SK-N-SH (cell line): ENCODE measurements at regions not wholly inside any gene's neighbourhood (a gene's known extent, or its start where the extent isn't known, plus 50 kb on each side); places are given as distances from the start of the nearest gene placed in this dataset.

Experiments used
- CTCF ChIA-PET: fragments of 300-600, 350-600 bp; formaldehyde crosslinking; extraction: SDS; loops from one replicate; lab custom pipeline; 2021; lab: Yijun Ruan, JAX
- POLR2A ChIA-PET: fragments of 350-600 bp; sonication (Branson Sonifier 250); formaldehyde crosslinking; extraction: SDS; loops from one replicate; lab custom pipeline; 2020; ENCODE audit warnings: antibody characterized with exemption, inconsistent platforms; lab: Yijun Ruan, JAX
- DNase-seq: peaks from one replicate; pipeline ENCODE4 v3.0.0; 2012
- H2AFZ ChIP-seq: fragments of 200-600 bp; sonication (generic); 2 replicates; pipeline ENCODE4 v1.8.1; 2016; ENCODE audit warnings: antibody characterized with exemption, mild to moderate bottlenecking, low read depth
- H3F3A ChIP-seq: fragments of 200-600 bp; sonication (generic); replicated peaks from 2 replicates; pipeline ENCODE3; 2016; ENCODE audit warnings: antibody characterized with exemption, mild to moderate bottlenecking; ENCODE audit not compliant: insufficient read depth
- H3K27ac ChIP-seq, 2 experiments: fragments of 200-500 bp in 1 of 2; fragments of 200-600 bp in 1 of 2; sonication (Bioruptor generic) in 1 of 2; sonication (generic), shearing (Covaris generic) in 1 of 2; 2 replicates each; pipeline versions ENCODE4 v1.5.1 to v1.6.1; 2014 to 2016; ENCODE audit warnings: low read depth in 2 of 2, inconsistent platforms in 1 of 2, low read length in 1 of 2, mild to moderate bottlenecking in 1 of 2, mixed read lengths in 1 of 2
- H3K27me3 ChIP-seq: fragments of 200-600 bp; sonication (generic), shearing (Covaris generic); 2 replicates; pipeline ENCODE4 v1.6.1; 2016; ENCODE audit warnings: mixed run types; ENCODE audit not compliant: insufficient read depth
- H3K36me3 ChIP-seq, 2 experiments: fragments of 200-500 bp in 1 of 2; fragments of 200-600 bp in 1 of 2; sonication (Bioruptor generic) in 1 of 2; sonication (generic) in 1 of 2; replicated peaks in 1 of 2; 2 replicates each; pipeline versions ENCODE3 to v1.5.1; 2014 to 2016; ENCODE audit warnings: low read length in 1 of 2, mild to moderate bottlenecking in 1 of 2; ENCODE audit not compliant: insufficient read depth in 2 of 2, control insufficient read depth in 1 of 2
- H3K4me1 ChIP-seq, 2 experiments: fragments of 200-500 bp in 1 of 2; fragments of 200-600 bp in 1 of 2; sonication (Bioruptor generic) in 1 of 2; sonication (generic), shearing (Covaris generic) in 1 of 2; 2 replicates each; pipeline versions ENCODE4 v1.5.1 to v1.6.1; 2014 to 2016; ENCODE audit warnings: low read depth in 1 of 2, low read length in 1 of 2, mixed run types in 1 of 2; ENCODE audit not compliant: insufficient read depth in 2 of 2, control insufficient read depth in 1 of 2
- H3K4me2 ChIP-seq: fragments of 200-600 bp; sonication (generic), shearing (Covaris generic); 2 replicates; pipeline ENCODE4 v1.6.1; 2017; ENCODE audit warnings: mixed run types
- H3K4me3 ChIP-seq, 2 experiments: fragments of 200-500 bp in 1 of 2; fragments of 200-600 bp in 1 of 2; sonication (Bioruptor generic) in 1 of 2; sonication (generic), shearing (Covaris generic) in 1 of 2; 2 replicates each; pipeline versions ENCODE4 v1.5.1 to v1.8.1; 2014 to 2016; ENCODE audit warnings: low read depth in 2 of 2, inconsistent platforms in 1 of 2, low read length in 1 of 2, mild to moderate bottlenecking in 1 of 2, mixed read lengths in 1 of 2, moderate library complexity in 1 of 2
- H3K79me2 ChIP-seq: fragments of 200-600 bp; sonication (generic); 2 replicates; pipeline ENCODE4 v1.8.1; 2017; ENCODE audit warnings: mild to moderate bottlenecking; ENCODE audit not compliant: insufficient read depth
- H3K9ac ChIP-seq: fragments of 200-600 bp; sonication (generic); 2 replicates; pipeline ENCODE4 v1.6.1; 2017; ENCODE audit warnings: mixed run types
- H3K9me2 ChIP-seq: fragments of 200-600 bp; sonication (generic); 2 replicates; pipeline ENCODE4 v1.6.1; 2017; ENCODE audit warnings: mixed run types
- H3K9me3 ChIP-seq: fragments of 200-600 bp; sonication (generic); 2 replicates; pipeline ENCODE4 v1.6.1; 2017; ENCODE audit warnings: mixed run types, mild to moderate bottlenecking, moderate library complexity
- H4K20me1 ChIP-seq: fragments of 200-600 bp; sonication (generic); 2 replicates; pipeline ENCODE4 v1.6.1; 2017; ENCODE audit warnings: mild to moderate bottlenecking, mixed run types; ENCODE audit not compliant: insufficient read depth
- CTCF ChIP-seq: fragments of 200-600 bp; sonication (generic); IDR thresholded peaks from 2 replicates; pipeline ENCODE4 v1.6.1; 2017; ENCODE audit warnings: antibody characterized with exemption, mild to moderate bottlenecking, moderate library complexity
- EZH2phosphoT487 ChIP-seq: fragments of 200-600 bp; sonication (generic); IDR thresholded peaks from 2 replicates; pipeline ENCODE4 v1.6.1; 2017; ENCODE audit warnings: low read depth, mixed run types, mild to moderate bottlenecking, antibody characterized with exemption, moderate library complexity, borderline replicate concordance
- FOXM1 ChIP-seq: IDR thresholded peaks from 2 replicates; pipeline ENCODE4 v1.4.0; 2012; ENCODE audit warnings: low read depth, mild to moderate bottlenecking
- NRF1 ChIP-seq: IDR thresholded peaks from 2 replicates; pipeline ENCODE4 v1.6.1; 2012; ENCODE audit warnings: low read depth, mild to moderate bottlenecking, low read length
- POLR2AphosphoS5 ChIP-seq: IDR thresholded peaks from 2 replicates; pipeline ENCODE4 v1.6.1; 2012; ENCODE audit warnings: low read depth, low read length
- RAD21 ChIP-seq: IDR thresholded peaks from 2 replicates; pipeline ENCODE4 v1.6.1; 2012; ENCODE audit warnings: mild to moderate bottlenecking, low read length
- REST ChIP-seq: IDR thresholded peaks from 2 replicates; pipeline ENCODE4 v1.6.1; 2012; ENCODE audit warnings: mild to moderate bottlenecking, low read depth, low read length, moderate library complexity
- RFX5 ChIP-seq: IDR thresholded peaks from 2 replicates; pipeline ENCODE4 v1.6.1; 2012; ENCODE audit warnings: mild to moderate bottlenecking, improper control_type of control experiment, low read length
- TEAD4 ChIP-seq: IDR thresholded peaks from 2 replicates; pipeline ENCODE4 v1.4.0; 2012; ENCODE audit warnings: mild to moderate bottlenecking, borderline replicate concordance; ENCODE audit not compliant: insufficient read depth
- USF2 ChIP-seq: fragments of 150-350 bp; IDR thresholded peaks from 2 replicates; pipeline ENCODE4 v1.6.1; 2017; ENCODE audit warnings: antibody characterized with exemption, low read length, low read depth, borderline replicate concordance
- ZBTB33 ChIP-seq: IDR thresholded peaks from 2 replicates; pipeline ENCODE4 v1.4.0; 2012; ENCODE audit warnings: low read depth, borderline replicate concordance
- WGBS: methylation state at CpG from one replicate; pipeline ENCODE4 v1.1.6; 2017; ENCODE audit warnings: low lambda C conversion rate; 5-methylcytosine and 5-hydroxymethylcytosine counted together

- H3K4me1 ChIP-seq = peaks cover 0 to 3% of the 10 kb centered on the region in 2 experiments; a peak in 1 of 4 replicates
- H3K9me3 ChIP-seq = no peaks in the 10 kb centered on the region
- no peak overlapping the region for H3K27ac ChIP-seq
- H3K27me3 ChIP-seq = peaks cover 5% of the 10 kb centered on the region; the same call in 1 of the 2 replicates
- H3K4me3 ChIP-seq = no peak overlapping the region
- H2AFZ ChIP-seq = no peak overlapping the region
- no peak for DNase-seq
- no peaks in the 10 kb centered on the region for H3K79me2 ChIP-seq
- no peaks in the 10 kb centered on the region for H3K36me3 ChIP-seq
- WGBS = 0% methylated on average over 4 of the region's 4 CpGs
- TF ChIP-seq ZBTB33 (no peak), TEAD4 (no peak), CTCF (0 out of 2 replicates have a peak, but pooled peaks have one; percentile 14)
- no peaks in the 10 kb centered on the region for H3K9me2 ChIP-seq
- H3K9ac ChIP-seq = no peak overlapping the region
- no peaks in the 10 kb centered on the region for H4K20me1 ChIP-seq
- H3F3A ChIP-seq = no peaks in the 10 kb centered on the region
- ChIA-PET POLR2A (no interaction called here), CTCF (no interaction called here)
- no peak overlapping the region for H3K4me2 ChIP-seq
Observed at GRCh38 chr3:83946554-83946953, 1012.2 kb upstream of the CADM2 start.

GRCh38 chr3:83948771-83949170, 1010.0 kb upstream of the CADM2 start:
- H2AFZ ChIP-seq = no peak overlapping the region
- CTCF ChIA-PET = no interaction called here
- no peak overlapping the region for H3K4me2 ChIP-seq
- H3K9ac ChIP-seq = no peak overlapping the region
- peaks cover 5% of the 10 kb centered on the region; the same call in 1 of the 2 replicates for H3K27me3 ChIP-seq
- no peaks in the 10 kb centered on the region for H3F3A ChIP-seq
- H3K9me3 ChIP-seq = no peaks in the 10 kb centered on the region
- no peak overlapping the region for H3K4me3 ChIP-seq
- no peaks in the 10 kb centered on the region for H4K20me1 ChIP-seq
- no peaks in the 10 kb centered on the region for H3K9me2 ChIP-seq
- DNase-seq = no peak
- peaks cover 0 to 3% of the 10 kb centered on the region in 2 experiments; a peak in 2 of 4 replicates for H3K4me1 ChIP-seq
- H3K79me2 ChIP-seq = no peaks in the 10 kb centered on the region
- POLR2A ChIA-PET = no interaction called here
- WGBS = 7% methylated on average over 1 of the region's 1 CpG
- no peak overlapping the region for H3K27ac ChIP-seq
- H3K36me3 ChIP-seq = no peaks in the 10 kb centered on the region
- no peak for TF ChIP-seq RAD21
- TF ChIP-seq POLR2AphosphoS5 = no peak
- TF ChIP-seq FOXM1 = no peak
- TF ChIP-seq EZH2phosphoT487 = no peak
- TF ChIP-seq REST = no peak
- TF ChIP-seq USF2 = no peak
- no peak for TF ChIP-seq RFX5
- TF ChIP-seq NRF1 = no peak
- TF ChIP-seq ZBTB33 = no peak
